Cardiac fibroblast (primary cell): ENCODE measurements at regions not wholly inside any gene's neighbourhood (a gene's known extent, or its start where the extent isn't known, plus 50 kb on each side); places are given as distances from the start of the nearest gene placed in this dataset.

Experiments
- DNase-seq, 2 donors: peaks; one replicate each; pipeline versions ENCODE4 v3.0.0 to v3.0.0-alpha.2; 2010; ENCODE audit warnings: low read depth in 2 of 2
- H3K4me3 ChIP-seq, 2 donors: replicated peaks in 1 of 2; 1 replicate in 1 of 2; 2 replicates in 1 of 2; pipeline ENCODE4 v1.5.1; 2011; ENCODE audit warnings: low read depth in 2 of 2, low read length in 2 of 2, mild to moderate bottlenecking in 2 of 2, moderate library complexity in 1 of 2
- CTCF ChIP-seq: IDR thresholded peaks from one replicate; pipeline ENCODE4 v1.5.1; 2011; ENCODE audit warnings: low read depth, mild to moderate bottlenecking, low read length, inconsistent platforms

- no peak overlapping the region for H3K4me3 ChIP-seq
- DNase-seq, result no peak
- no peak for TF ChIP-seq CTCF
Measured at GRCh38 chr21:19321688-19322087, 918.1 kb upstream of the TMPRSS15 start.

GRCh38 chr21:19322360-19322759 lies 918.8 kb upstream of the TMPRSS15 start:
- peak in 1 of 2 donors; percentile 11 for DNase-seq
- TF ChIP-seq CTCF, result no peak
- H3K4me3 ChIP-seq, result no peak overlapping the region

GRCh38 chr21:19326531-19327319 lies 923.1 kb upstream of the TMPRSS15 start:
- H3K4me3 ChIP-seq, result no peak overlapping the region
- no peak for DNase-seq
- TF ChIP-seq CTCF, result no peak

GRCh38 chr21:19328954-19329353 lies 925.4 kb upstream of the TMPRSS15 start:
- no peak for TF ChIP-seq CTCF
- no peak for DNase-seq
- no peak overlapping the region for H3K4me3 ChIP-seq

- TF ChIP-seq CTCF, result no peak
- H3K4me3 ChIP-seq, result no peak overlapping the region
- DNase-seq, result no peak
Measured at GRCh38 chr21:19340303-19340702, 936.7 kb upstream of the TMPRSS15 start.

- TF ChIP-seq CTCF, result no peak
- no peak for DNase-seq
- H3K4me3 ChIP-seq, result no peak overlapping the region
Measured at GRCh38 chr21:19340954-19341353, 937.4 kb upstream of the TMPRSS15 start.

- no peak for DNase-seq
- TF ChIP-seq CTCF, result no peak
- no peak overlapping the region for H3K4me3 ChIP-seq
Measured at GRCh38 chr21:19343711-19344110, 940.1 kb upstream of the TMPRSS15 start.
